ENCODE measurements at regions not wholly inside any gene's neighbourhood (a gene's known extent, or its start where the extent isn't known, plus 50 kb on each side); places are given as distances from the start of the nearest gene placed in this dataset.

DNA sequence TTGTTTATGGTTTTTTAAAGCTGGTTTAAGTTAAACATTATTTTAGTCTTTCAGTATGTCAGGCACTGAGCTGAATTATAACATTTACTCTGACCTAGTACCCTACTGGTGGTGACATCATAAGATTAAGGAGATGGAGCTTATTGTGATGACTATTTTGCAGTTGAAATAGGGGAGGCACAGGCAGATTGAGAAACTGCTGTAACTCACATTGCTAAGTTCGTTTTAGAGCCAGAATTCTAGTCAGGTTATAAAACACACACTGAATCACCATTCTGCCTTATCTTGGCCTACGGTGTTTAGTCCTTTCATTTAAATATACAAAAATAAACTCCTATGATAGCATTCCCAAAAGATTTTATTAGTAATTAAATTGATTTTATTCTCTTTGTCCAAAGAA, 584.1 kb downstream of the TFAP2A start:
- Histone ChIP-seq H3K4me3 (replicated peaks in 1 of 3; ENCODE audit: insufficient read depth in 1 of 3, low read depth in 1 of 3, low read length in 3 of 3) (no peak overlapping the region), H2AFZ (ENCODE audit: low read depth, low read length) (no peak overlapping the region), H3K79me2 (ENCODE audit: control insufficient read depth, insufficient read depth, low read length) (no peaks in the 10 kb centered on the region), H3K9me3 (replicated peaks; ENCODE audit: control insufficient read depth, insufficient read depth, low read length) (no peaks in the 10 kb centered on the region), H3K4me1 (ENCODE audit: control insufficient read depth, extremely low read depth, insufficient read depth, low read length) (peaks cover 8% of the 10 kb centered on the region), H3K27me3 (ENCODE audit: control insufficient read depth in 2 of 2, insufficient read depth in 2 of 2, low read length in 2 of 2) (no peaks in the 10 kb centered on the region), H4K20me1 (replicated peaks; ENCODE audit: control insufficient read depth, extremely low read depth, insufficient read depth, low read length) (no peaks in the 10 kb centered on the region), H3K9me1 (replicated peaks; ENCODE audit: control insufficient read depth, extremely low read depth, insufficient read depth, low read length) (no peaks in the 10 kb centered on the region), H3K4me2 (ENCODE audit: insufficient read depth, low read length) (no peak overlapping the region), H3K9ac (replicated peaks; ENCODE audit: extremely low read depth, insufficient read depth, low read length) (no peak overlapping the region), H3K36me3 (ENCODE audit: control insufficient read depth in 2 of 2, extremely low read depth in 1 of 2, insufficient read depth in 2 of 2, low read length in 2 of 2) (no peaks in the 10 kb centered on the region), H3K27ac (ENCODE audit: insufficient read depth, low read depth, low read length) (no peak overlapping the region)
- TF ChIP-seq JUN (IDR thresholded peaks at IDR 0.05; ENCODE audit: borderline replicate concordance, insufficient read depth, insufficient read length, low read depth) (no peak), GATA2 (IDR thresholded peaks at IDR 0.05; ENCODE audit: insufficient read depth, insufficient read length, low read depth, low read length) (no peak), POLR2A (IDR thresholded peaks at IDR 0.05; ENCODE audit: low read depth, low read length) (no peak), MYC (IDR thresholded peaks at IDR 0.05; ENCODE audit: low read depth, low read length) (no peak), FOS (IDR thresholded peaks at IDR 0.05; ENCODE audit: borderline replicate concordance, insufficient read depth, low read length) (no peak), POLR2AphosphoS5 (IDR thresholded peaks at IDR 0.05; ENCODE audit: insufficient read depth, low read depth, low read length) (no peak), EZH2 (IDR thresholded peaks at IDR 0.05; ENCODE audit: borderline replicate concordance, low read depth, low read length, severe bottlenecking) (no peak)
- TF ChIP-seq, protein P1, sequence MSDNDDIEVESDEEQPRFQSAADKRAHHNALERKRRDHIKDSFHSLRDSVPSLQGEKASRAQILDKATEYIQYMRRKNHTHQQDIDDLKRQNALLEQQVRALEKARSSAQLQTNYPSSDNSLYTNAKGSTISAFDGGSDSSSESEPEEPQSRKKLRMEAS (IDR thresholded peaks at IDR 0.05; ENCODE audit: insufficient read depth, insufficient read length) = no peak
- TF ChIP-seq, protein P2, sequence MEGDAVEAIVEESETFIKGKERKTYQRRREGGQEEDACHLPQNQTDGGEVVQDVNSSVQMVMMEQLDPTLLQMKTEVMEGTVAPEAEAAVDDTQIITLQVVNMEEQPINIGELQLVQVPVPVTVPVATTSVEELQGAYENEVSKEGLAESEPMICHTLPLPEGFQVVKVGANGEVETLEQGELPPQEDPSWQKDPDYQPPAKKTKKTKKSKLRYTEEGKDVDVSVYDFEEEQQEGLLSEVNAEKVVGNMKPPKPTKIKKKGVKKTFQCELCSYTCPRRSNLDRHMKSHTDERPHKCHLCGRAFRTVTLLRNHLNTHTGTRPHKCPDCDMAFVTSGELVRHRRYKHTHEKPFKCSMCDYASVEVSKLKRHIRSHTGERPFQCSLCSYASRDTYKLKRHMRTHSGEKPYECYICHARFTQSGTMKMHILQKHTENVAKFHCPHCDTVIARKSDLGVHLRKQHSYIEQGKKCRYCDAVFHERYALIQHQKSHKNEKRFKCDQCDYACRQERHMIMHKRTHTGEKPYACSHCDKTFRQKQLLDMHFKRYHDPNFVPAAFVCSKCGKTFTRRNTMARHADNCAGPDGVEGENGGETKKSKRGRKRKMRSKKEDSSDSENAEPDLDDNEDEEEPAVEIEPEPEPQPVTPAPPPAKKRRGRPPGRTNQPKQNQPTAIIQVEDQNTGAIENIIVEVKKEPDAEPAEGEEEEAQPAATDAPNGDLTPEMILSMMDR (IDR thresholded peaks at IDR 0.05; ENCODE audit: extremely low read depth in 1 of 2, insufficient read depth in 1 of 2, low read depth in 1 of 2, low read length in 2 of 2) = no peak
- ChIA-PET POLR2A (no interaction called here), CTCF (no interaction called here)
- BruUV-seq (replicated peaks) = no TSS peak
- dilution Hi-C loops (cut with MboI; ENCODE audit: extremely low pct_ligation_motif_present, low sequenced_read_pairs) = no loop called here
- DNase-seq (ENCODE audit: low read depth, low spot score) (no peak), FAIRE-seq (no peak)
- intact Hi-C loops (cut with micrococcal nuclease) = no loop called here
